ENCODE measurements at regions not wholly inside any gene's neighbourhood (a gene's known extent, or its start where the extent isn't known, plus 50 kb on each side); places are given as distances from the start of the nearest gene placed in this dataset.

DNA sequence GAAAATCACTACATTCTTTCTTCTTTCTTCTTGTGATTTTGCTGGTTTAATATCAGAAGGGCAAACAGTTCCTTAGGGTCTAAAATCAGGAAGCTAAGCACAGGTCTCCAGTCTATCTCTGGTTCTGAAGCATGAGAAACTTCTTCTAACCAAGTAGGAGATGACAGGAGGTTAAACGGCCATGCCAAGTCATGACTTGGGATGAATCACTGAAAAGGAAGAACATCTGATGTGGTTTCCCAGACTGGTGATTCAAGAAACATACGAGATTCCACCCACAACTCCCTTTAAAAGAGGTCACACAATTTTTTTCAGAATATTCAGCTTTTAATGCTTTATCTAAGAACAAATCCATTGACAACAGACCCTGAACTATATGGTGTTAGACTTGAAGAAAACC lies 684.0 kb upstream of the PRKX start:
- no peak for TF ChIP-seq CTCF (IDR thresholded peaks at IDR 0.05)
- TF ChIP-seq POLR2A (IDR thresholded peaks at IDR 0.05) = no peak
